Loucy (cell line): ENCODE measurements at regions not wholly inside any gene's neighbourhood (a gene's known extent, or its start where the extent isn't known, plus 50 kb on each side); places are given as distances from the start of the nearest gene placed in this dataset.

ENCODE experiments used
- H2AFZ ChIP-seq: fragments of 200-600 bp; sonication (generic); 2 replicates; pipeline ENCODE4 v1.6.0; 2016; ENCODE audit warnings: antibody characterized with exemption, mild to moderate bottlenecking, low read length, moderate library complexity
- H3F3A ChIP-seq: fragments of 200-600 bp; 2 replicates; pipeline ENCODE4 v1.6.0; 2016; ENCODE audit warnings: antibody characterized with exemption, low read depth, mild to moderate bottlenecking
- H3K27me3 ChIP-seq: fragments of 200-600 bp; sonication (generic); 2 replicates; pipeline ENCODE4 v1.6.1; 2014; ENCODE audit warnings: low read length, mild to moderate bottlenecking; ENCODE audit not compliant: insufficient read depth, poor library complexity, severe bottlenecking
- H3K36me3 ChIP-seq: fragments of 200-600 bp; sonication (generic); 2 replicates; pipeline ENCODE4 v1.6.1; 2016; ENCODE audit warnings: low read length; ENCODE audit not compliant: insufficient read depth
- H3K4me1 ChIP-seq: fragments of 200-600 bp; sonication (generic); 2 replicates; pipeline ENCODE4 v1.5.1; 2014; ENCODE audit warnings: low read length, mild to moderate bottlenecking; ENCODE audit not compliant: insufficient read depth, poor library complexity, severe bottlenecking
- H3K4me2 ChIP-seq: fragments of 200-600 bp; sonication (generic); 2 replicates; pipeline ENCODE4 v1.6.0; 2014; ENCODE audit warnings: antibody characterized with exemption, low read length, low read depth, mild to moderate bottlenecking; ENCODE audit not compliant: poor library complexity, severe bottlenecking
- H3K4me3 ChIP-seq: fragments of 200-600 bp; sonication (generic); 2 replicates; pipeline ENCODE4 v1.5.1; 2014; ENCODE audit warnings: low read length, mild to moderate bottlenecking, mixed read lengths; ENCODE audit not compliant: poor library complexity, severe bottlenecking
- H3K79me2 ChIP-seq: fragments of 200-600 bp; sonication (generic); 2 replicates; pipeline ENCODE4 v1.6.1; 2014; ENCODE audit warnings: low read length; ENCODE audit not compliant: insufficient read depth
- H3K9ac ChIP-seq: fragments of 200-600 bp; sonication (generic); 2 replicates; pipeline ENCODE4 v1.6.0; 2014; ENCODE audit warnings: mild to moderate bottlenecking, low read depth, low read length, moderate library complexity; ENCODE audit not compliant: poor library complexity, severe bottlenecking
- H3K9me2 ChIP-seq: fragments of 200-600 bp; sonication (generic); replicated peaks from 2 replicates; pipeline ENCODE4 v1.6.1; 2016; ENCODE audit warnings: low read depth, low read length, mixed read lengths
- H3K9me3 ChIP-seq: fragments of 200-600 bp; sonication (generic); 2 replicates; pipeline ENCODE4 v1.6.1; 2014; ENCODE audit warnings: mild to moderate bottlenecking, antibody characterized with exemption, low read length, low read depth; ENCODE audit not compliant: insufficient read depth
- H4K20me1 ChIP-seq: fragments of 200-600 bp; sonication (generic); 2 replicates; pipeline ENCODE4 v1.6.0; 2014; ENCODE audit warnings: antibody characterized with exemption, low read length, mild to moderate bottlenecking; ENCODE audit not compliant: insufficient read depth, poor library complexity, severe bottlenecking
- EZH2phosphoT487 ChIP-seq: fragments of 200-600 bp; IDR thresholded peaks from 2 replicates; pipeline ENCODE4 v1.6.1; 2018; ENCODE audit warnings: antibody characterized with exemption, mild to moderate bottlenecking, moderate library complexity, borderline replicate concordance
- TF ChIP-seq, protein P1 (sequence below): fragments of 200-600 bp; sonication (generic); conservative IDR thresholded peaks from 2 replicates; pipeline ENCODE4 v1.5.1; 2014; ENCODE audit warnings: mild to moderate bottlenecking, antibody characterized with exemption, low read length

GRCh38 chr3:182603501-182603900 lies 189.8 kb upstream of the ATP11B start:
- Histone ChIP-seq H3K36me3 (no peaks in the 10 kb centered on the region), H4K20me1 (no peaks in the 10 kb centered on the region), H2AFZ (no peak overlapping the region), H3K4me3 (no peak overlapping the region), H3K9me3 (no peaks in the 10 kb centered on the region), H3K4me2 (no peak overlapping the region), H3K9me2 (no peaks in the 10 kb centered on the region), H3K4me1 (no peaks in the 10 kb centered on the region), H3K79me2 (no peaks in the 10 kb centered on the region), H3F3A (no peaks in the 10 kb centered on the region), H3K9ac (no peak overlapping the region), H3K27me3 (no peaks in the 10 kb centered on the region)
- TF ChIP-seq EZH2phosphoT487, result no peak
- TF ChIP-seq, protein P1, sequence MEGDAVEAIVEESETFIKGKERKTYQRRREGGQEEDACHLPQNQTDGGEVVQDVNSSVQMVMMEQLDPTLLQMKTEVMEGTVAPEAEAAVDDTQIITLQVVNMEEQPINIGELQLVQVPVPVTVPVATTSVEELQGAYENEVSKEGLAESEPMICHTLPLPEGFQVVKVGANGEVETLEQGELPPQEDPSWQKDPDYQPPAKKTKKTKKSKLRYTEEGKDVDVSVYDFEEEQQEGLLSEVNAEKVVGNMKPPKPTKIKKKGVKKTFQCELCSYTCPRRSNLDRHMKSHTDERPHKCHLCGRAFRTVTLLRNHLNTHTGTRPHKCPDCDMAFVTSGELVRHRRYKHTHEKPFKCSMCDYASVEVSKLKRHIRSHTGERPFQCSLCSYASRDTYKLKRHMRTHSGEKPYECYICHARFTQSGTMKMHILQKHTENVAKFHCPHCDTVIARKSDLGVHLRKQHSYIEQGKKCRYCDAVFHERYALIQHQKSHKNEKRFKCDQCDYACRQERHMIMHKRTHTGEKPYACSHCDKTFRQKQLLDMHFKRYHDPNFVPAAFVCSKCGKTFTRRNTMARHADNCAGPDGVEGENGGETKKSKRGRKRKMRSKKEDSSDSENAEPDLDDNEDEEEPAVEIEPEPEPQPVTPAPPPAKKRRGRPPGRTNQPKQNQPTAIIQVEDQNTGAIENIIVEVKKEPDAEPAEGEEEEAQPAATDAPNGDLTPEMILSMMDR, result no peak

- Histone ChIP-seq H3F3A (no peaks in the 10 kb centered on the region), H3K4me2 (no peak overlapping the region), H3K9me2 (no peaks in the 10 kb centered on the region), H3K9ac (no peak overlapping the region), H3K36me3 (no peaks in the 10 kb centered on the region), H3K9me3 (no peaks in the 10 kb centered on the region), H3K4me1 (no peaks in the 10 kb centered on the region), H3K79me2 (no peaks in the 10 kb centered on the region), H4K20me1 (no peaks in the 10 kb centered on the region), H2AFZ (no peak overlapping the region), H3K4me3 (no peak overlapping the region), H3K27me3 (no peaks in the 10 kb centered on the region)
- no peak for TF ChIP-seq EZH2phosphoT487
- TF ChIP-seq, protein P1, result no peak
Measured at GRCh38 chr3:182605882-182606611, 187.3 kb upstream of the ATP11B start.

DNA sequence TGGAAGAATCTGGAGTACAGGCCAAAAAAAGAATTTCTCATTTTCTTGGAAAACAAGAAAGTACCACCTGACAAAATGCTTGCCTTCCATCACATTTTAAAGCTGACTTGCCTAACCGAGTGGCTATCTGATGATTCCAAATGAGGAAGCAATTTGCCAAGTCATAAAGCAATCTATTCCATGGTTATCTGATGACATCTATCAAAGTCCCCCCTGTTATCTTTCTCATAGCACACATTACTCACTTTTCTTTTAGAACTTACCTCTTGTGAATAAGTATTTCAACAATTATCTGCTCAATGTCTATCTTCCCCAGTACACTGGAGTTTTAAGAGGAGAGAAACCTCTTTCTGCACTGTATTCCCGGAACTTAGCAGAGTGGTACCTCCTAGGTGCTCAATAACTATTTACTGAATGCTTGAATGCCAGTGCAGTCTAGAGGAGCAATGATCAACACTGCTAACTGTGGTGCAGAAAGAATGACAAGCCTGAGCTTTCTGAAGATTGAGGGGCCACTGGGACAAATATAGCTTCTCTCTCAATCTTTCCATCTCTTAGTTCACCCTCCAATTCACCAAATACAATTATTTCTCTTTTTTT lies 186.3 kb upstream of the ATP11B start:
- H3K4me1 ChIP-seq, result no peaks in the 10 kb centered on the region

More for the DNA sequence above, 186.3 kb upstream of the ATP11B start:
- H3K36me3 ChIP-seq, result no peaks in the 10 kb centered on the region
- H3K4me3 ChIP-seq, result no peak overlapping the region
- H3K9me2 ChIP-seq, result no peaks in the 10 kb centered on the region
- TF ChIP-seq, protein P1, result no peak
- no peak for TF ChIP-seq EZH2phosphoT487
- no peak overlapping the region for H2AFZ ChIP-seq
- H3K27me3 ChIP-seq, result no peaks in the 10 kb centered on the region
- no peaks in the 10 kb centered on the region for H3F3A ChIP-seq
- H3K4me2 ChIP-seq, result no peak overlapping the region
- no peaks in the 10 kb centered on the region for H4K20me1 ChIP-seq
- no peaks in the 10 kb centered on the region for H3K9me3 ChIP-seq
- no peaks in the 10 kb centered on the region for H3K79me2 ChIP-seq
- H3K9ac ChIP-seq, result no peak overlapping the region
